Stimulated activated naive B cell treated with anti-CD40 and anti-IgM and Interleukin-4, amounts not matched to agents 10 μg/mL and 1 μg/mL and 100 μg/mL, for 72 hours (primary cell): ENCODE measurements at regions not wholly inside any gene's neighbourhood (a gene's known extent, or its start where the extent isn't known, plus 50 kb on each side); places are given as distances from the start of the nearest gene placed in this dataset.

Experiments
- ATAC-seq, 2 donors: fragments of 150-1000 bp; cut with Tn5 transposase; replicated peaks; 2 replicates each; pipeline ENCODE4 v1.10.0; 2021; ENCODE audit warnings: moderate library complexity in 1 of 2
- DNase-seq: peaks from one replicate; pipeline ENCODE4 v3.0.0; 2021
- H3K27ac Mint-ChIP-seq: one replicate; pipeline ENCODE4 v1.8.0; 2022; ENCODE audit warnings: mild to moderate bottlenecking, mixed read lengths
- H3K27me3 Mint-ChIP-seq, 2 donors: one replicate each; pipeline ENCODE4 v1.8.0; 2022; ENCODE audit warnings: mixed read lengths in 2 of 2
- H3K36me3 Mint-ChIP-seq, 2 donors: one replicate each; pipeline ENCODE4 v1.8.0; 2022; ENCODE audit warnings: mixed read lengths in 2 of 2, mild to moderate bottlenecking in 1 of 2
- H3K4me1 Mint-ChIP-seq, 2 donors: one replicate each; pipeline ENCODE4 v1.8.0; 2022; ENCODE audit warnings: mixed read lengths in 2 of 2, mild to moderate bottlenecking in 1 of 2
- H3K4me3 Mint-ChIP-seq, 2 donors: one replicate each; pipeline ENCODE4 v1.8.0; 2022; ENCODE audit warnings: mild to moderate bottlenecking in 2 of 2, mixed read lengths in 2 of 2, moderate library complexity in 1 of 2
- H3K9me3 Mint-ChIP-seq, 2 donors: one replicate each; pipeline ENCODE4 v1.8.0; 2022; ENCODE audit warnings: mixed read lengths in 2 of 2, mild to moderate bottlenecking in 1 of 2

DNA sequence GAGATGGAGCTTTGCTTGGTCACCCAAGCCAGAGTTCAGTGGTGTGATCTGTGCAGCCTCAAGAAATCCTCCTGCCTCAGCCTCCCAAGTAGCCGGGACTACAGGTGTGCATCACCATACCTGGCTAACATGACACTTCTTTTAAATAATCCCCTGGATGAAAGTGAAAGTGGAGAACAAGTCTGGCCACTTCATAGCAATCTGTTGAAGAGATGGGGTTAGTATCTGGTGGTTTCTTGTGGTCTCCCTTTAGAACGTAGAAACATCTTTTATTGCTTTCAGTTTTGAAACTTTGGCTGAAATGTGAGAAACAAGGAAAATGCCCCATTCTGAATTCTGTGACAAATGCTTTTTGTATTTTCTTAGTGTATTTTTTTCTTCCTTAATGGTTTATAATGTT is 452.5 kb upstream of the RIOK2 start:
- Mint-ChIP-seq H3K27me3 (no peaks in the 10 kb centered on the region), H3K9me3 (peaks cover 4 to 6% of the 10 kb centered on the region in 2 donors), H3K36me3 (peaks cover 0 to 2% of the 10 kb centered on the region in 2 donors), H3K4me3 (no peak overlapping the region), H3K4me1 (no peaks in the 10 kb centered on the region), H3K27ac (no peak overlapping the region)
- ATAC-seq (no peak), DNase-seq (no peak)

GRCh38 chr5:97636766-97637165 is 453.7 kb upstream of the RIOK2 start:
- no peak overlapping the region for H3K27ac Mint-ChIP-seq
- peaks cover 0 to 7% of the 10 kb centered on the region in 2 donors for H3K36me3 Mint-ChIP-seq
- no peaks in the 10 kb centered on the region for H3K27me3 Mint-ChIP-seq
- no peak overlapping the region for H3K4me3 Mint-ChIP-seq
- ATAC-seq (no peak), DNase-seq (no peak)
- H3K9me3 Mint-ChIP-seq = peaks cover 3 to 6% of the 10 kb centered on the region in 2 donors
- H3K4me1 Mint-ChIP-seq = no peaks in the 10 kb centered on the region

DNA sequence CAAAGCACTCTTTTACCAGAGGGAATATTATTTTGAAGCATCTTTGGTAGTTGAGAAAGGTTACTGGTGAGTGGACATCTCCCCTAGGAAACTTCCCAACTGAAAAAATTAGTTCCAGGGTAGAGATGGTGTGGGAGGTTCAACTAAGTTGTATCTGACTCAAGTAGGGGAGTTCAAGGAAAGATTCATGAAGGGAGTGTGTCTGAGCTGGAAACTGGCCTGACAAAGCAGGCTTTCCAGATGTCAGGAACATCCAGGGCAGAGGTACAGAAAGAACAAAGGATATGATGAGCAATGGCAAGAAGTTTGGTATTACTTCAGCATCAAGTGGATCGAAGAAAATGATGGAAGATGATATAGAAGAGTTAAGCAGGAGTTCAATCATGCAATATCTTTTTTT is 458.0 kb upstream of the RIOK2 start:
- no peak for DNase-seq
- no peak for ATAC-seq
- Mint-ChIP-seq H3K4me3 (no peak overlapping the region), H3K4me1 (no peaks in the 10 kb centered on the region), H3K36me3 (peaks cover 0 to 4% of the 10 kb centered on the region in 2 donors), H3K27ac (no peak overlapping the region), H3K27me3 (no peaks in the 10 kb centered on the region), H3K9me3 (peaks cover 3 to 4% of the 10 kb centered on the region in 2 donors)

GRCh38 chr5:97644206-97644605 is 461.2 kb upstream of the RIOK2 start:
- Mint-ChIP-seq H3K4me1 (no peaks in the 10 kb centered on the region), H3K27ac (no peak overlapping the region), H3K27me3 (no peaks in the 10 kb centered on the region), H3K9me3 (peaks cover 5 to 8% of the 10 kb centered on the region in 2 donors), H3K4me3 (no peak overlapping the region), H3K36me3 (peaks cover 0 to 8% of the 10 kb centered on the region in 2 donors)
- no peak for DNase-seq
- ATAC-seq = no peak

GRCh38 chr5:97644896-97645295 is 461.8 kb upstream of the RIOK2 start:
- H3K36me3 Mint-ChIP-seq = peaks cover 0 to 8% of the 10 kb centered on the region in 2 donors
- ATAC-seq (no peak), DNase-seq (no peak)
- no peak overlapping the region for H3K4me3 Mint-ChIP-seq
- no peak overlapping the region for H3K27ac Mint-ChIP-seq
- no peaks in the 10 kb centered on the region for H3K4me1 Mint-ChIP-seq
- no peaks in the 10 kb centered on the region for H3K27me3 Mint-ChIP-seq
- peaks cover 7 to 12% of the 10 kb centered on the region in 2 donors for H3K9me3 Mint-ChIP-seq

- H3K27ac Mint-ChIP-seq = no peak overlapping the region
- ATAC-seq = no peak
- peaks cover 0 to 3% of the 10 kb centered on the region in 2 donors for H3K36me3 Mint-ChIP-seq
- no peak for DNase-seq
- peaks cover 0 to 2% of the 10 kb centered on the region in 2 donors for H3K9me3 Mint-ChIP-seq
- H3K27me3 Mint-ChIP-seq = no peaks in the 10 kb centered on the region
- no peaks in the 10 kb centered on the region for H3K4me1 Mint-ChIP-seq
- no peak overlapping the region for H3K4me3 Mint-ChIP-seq
Observed at GRCh38 chr5:97657239-97657638, 474.2 kb upstream of the RIOK2 start.

- ATAC-seq (no peak), DNase-seq (no peak)
- H3K4me1 Mint-ChIP-seq = no peaks in the 10 kb centered on the region
- H3K36me3 Mint-ChIP-seq = peaks cover 0 to 3% of the 10 kb centered on the region in 2 donors
- no peak overlapping the region for H3K27ac Mint-ChIP-seq
- H3K27me3 Mint-ChIP-seq = no peaks in the 10 kb centered on the region
- H3K4me3 Mint-ChIP-seq = no peak overlapping the region
- peaks cover 0 to 2% of the 10 kb centered on the region in 2 donors for H3K9me3 Mint-ChIP-seq
Observed at GRCh38 chr5:97658116-97658900, 475.3 kb upstream of the RIOK2 start.

GRCh38 chr5:97666783-97667182 is 483.7 kb upstream of the RIOK2 start:
- DNase-seq (no peak), ATAC-seq (no peak)
- no peaks in the 10 kb centered on the region for H3K27me3 Mint-ChIP-seq
- peaks cover 0 to 4% of the 10 kb centered on the region in 2 donors for H3K9me3 Mint-ChIP-seq
- no peaks in the 10 kb centered on the region for H3K4me1 Mint-ChIP-seq
- H3K4me3 Mint-ChIP-seq = no peak overlapping the region
- H3K36me3 Mint-ChIP-seq = peaks cover 3 to 9% of the 10 kb centered on the region in 2 donors
- no peak overlapping the region for H3K27ac Mint-ChIP-seq

DNA sequence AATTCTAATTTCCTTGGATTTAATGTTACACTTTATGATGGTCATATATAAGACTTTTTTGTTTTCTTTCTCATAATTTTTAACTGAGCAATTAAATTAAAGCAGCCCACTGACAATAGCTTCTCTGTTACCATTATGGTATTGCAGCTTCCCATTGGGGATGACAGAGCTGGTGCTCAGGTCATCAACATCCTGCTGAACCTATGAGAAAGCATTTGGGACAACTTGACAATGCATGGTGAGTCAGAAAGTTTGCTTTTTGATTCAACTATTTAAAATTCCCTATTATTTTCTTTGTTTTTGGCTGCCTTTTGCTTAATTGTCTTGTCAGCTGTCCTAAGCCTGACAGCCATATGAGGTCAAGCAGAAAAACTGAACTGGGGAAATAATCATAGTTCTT is 487.4 kb upstream of the RIOK2 start:
- DNase-seq (no peak), ATAC-seq (no peak)
- H3K27me3 Mint-ChIP-seq = no peaks in the 10 kb centered on the region
- H3K4me1 Mint-ChIP-seq = no peaks in the 10 kb centered on the region
- no peak overlapping the region for H3K4me3 Mint-ChIP-seq
- H3K27ac Mint-ChIP-seq = no peak overlapping the region
- H3K9me3 Mint-ChIP-seq = peaks cover 5 to 8% of the 10 kb centered on the region in 2 donors
- peaks cover 3 to 9% of the 10 kb centered on the region in 2 donors for H3K36me3 Mint-ChIP-seq

DNA sequence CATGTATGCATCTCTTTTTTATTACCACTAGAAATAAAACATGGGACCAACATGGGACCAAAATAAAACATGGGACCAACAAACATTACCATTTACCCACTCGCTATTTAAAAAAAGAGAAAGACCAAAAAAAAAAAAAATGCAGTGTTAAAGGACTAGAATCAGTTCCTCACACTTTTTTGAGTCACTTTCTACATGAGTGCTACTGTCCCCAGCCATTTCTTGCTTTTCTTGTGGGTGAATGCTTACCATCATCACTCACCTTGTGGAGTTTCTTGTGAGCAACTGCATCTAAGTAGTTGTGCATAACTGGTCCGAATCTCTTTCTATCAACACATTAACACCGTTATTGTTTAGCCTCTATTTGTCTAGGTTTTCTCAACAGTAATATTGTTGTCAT is 493.6 kb upstream of the RIOK2 start:
- Mint-ChIP-seq H3K36me3 (no peaks in the 10 kb centered on the region), H3K27ac (no peak overlapping the region), H3K9me3 (peaks cover 12 to 17% of the 10 kb centered on the region in 2 donors), H3K4me1 (no peaks in the 10 kb centered on the region), H3K4me3 (no peak overlapping the region), H3K27me3 (no peaks in the 10 kb centered on the region)
- peak; percentile 34 to 54 for ATAC-seq
- no peak for DNase-seq

DNA sequence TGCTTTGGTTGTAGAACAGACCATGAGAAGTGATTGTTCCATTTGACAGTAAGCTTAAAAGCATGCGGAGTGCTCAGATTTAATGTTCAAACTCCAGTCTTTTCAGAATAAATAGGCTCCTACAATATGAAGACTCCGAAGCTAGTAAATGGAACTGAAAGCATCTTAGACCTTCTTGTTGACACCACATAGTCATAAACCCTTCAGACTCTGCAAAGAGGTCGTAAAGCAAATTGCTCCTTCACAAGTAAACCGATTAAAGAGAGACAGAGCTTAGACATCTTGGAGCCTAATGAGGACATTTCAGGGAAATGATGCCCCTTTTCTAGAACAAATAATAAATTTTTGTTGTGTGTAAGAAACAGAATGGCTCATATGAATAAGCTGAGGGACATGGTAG is 511.0 kb upstream of the RIOK2 start:
- Mint-ChIP-seq H3K36me3 (no peaks in the 10 kb centered on the region), H3K27ac (no peak overlapping the region), H3K27me3 (no peaks in the 10 kb centered on the region), H3K4me1 (no peaks in the 10 kb centered on the region), H3K9me3 (no peaks in the 10 kb centered on the region), H3K4me3 (no peak overlapping the region)
- DNase-seq (no peak), ATAC-seq (no peak)

GRCh38 chr5:97714424-97714823 is 531.4 kb upstream of the RIOK2 start:
- H3K36me3 Mint-ChIP-seq = no peaks in the 10 kb centered on the region
- H3K9me3 Mint-ChIP-seq = peaks cover 0 to 6% of the 10 kb centered on the region in 2 donors
- H3K27me3 Mint-ChIP-seq = no peaks in the 10 kb centered on the region

DNA sequence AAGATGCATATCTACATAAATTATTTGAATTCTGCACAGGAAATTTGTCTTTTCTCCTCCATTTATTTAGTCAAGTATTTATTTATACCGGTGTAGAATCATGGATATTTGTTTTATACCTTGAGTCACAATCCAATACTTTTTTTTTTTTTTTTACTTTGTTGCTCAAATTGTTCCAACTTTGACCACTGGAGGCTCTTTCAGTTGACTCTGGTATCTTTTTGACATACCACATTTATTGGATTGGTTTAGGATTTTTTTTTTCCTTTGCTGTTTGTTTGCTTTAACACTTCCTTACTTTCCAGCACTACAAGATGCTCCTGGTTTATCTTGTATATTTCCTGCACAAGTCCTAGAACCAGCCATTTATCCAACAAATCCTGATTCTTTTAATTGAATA is 543.1 kb upstream of the RIOK2 start:
- H3K4me1 Mint-ChIP-seq = no peaks in the 10 kb centered on the region
- H3K4me3 Mint-ChIP-seq = no peak overlapping the region
- H3K27ac Mint-ChIP-seq = no peak overlapping the region
- H3K36me3 Mint-ChIP-seq = no peaks in the 10 kb centered on the region
- H3K27me3 Mint-ChIP-seq = no peaks in the 10 kb centered on the region
- no peak for ATAC-seq
- DNase-seq = no peak
- H3K9me3 Mint-ChIP-seq = peaks cover 11 to 14% of the 10 kb centered on the region in 2 donors

More at GRCh38 chr5:97714424-97714823, 531.4 kb upstream of the RIOK2 start:
- Mint-ChIP-seq H3K4me3 (no peak overlapping the region), H3K27ac (no peak overlapping the region), H3K4me1 (no peaks in the 10 kb centered on the region)
- DNase-seq = no peak
- no peak for ATAC-seq

- H3K27ac Mint-ChIP-seq = no peak overlapping the region
- no peaks in the 10 kb centered on the region for H3K27me3 Mint-ChIP-seq
- no peaks in the 10 kb centered on the region for H3K4me1 Mint-ChIP-seq
- no peaks in the 10 kb centered on the region for H3K36me3 Mint-ChIP-seq
- DNase-seq (no peak), ATAC-seq (no peak)
- no peak overlapping the region for H3K4me3 Mint-ChIP-seq
- no peaks in the 10 kb centered on the region for H3K9me3 Mint-ChIP-seq
Observed at GRCh38 chr5:97728920-97729319, 545.9 kb upstream of the RIOK2 start.

- Mint-ChIP-seq H3K27me3 (no peaks in the 10 kb centered on the region), H3K9me3 (no peaks in the 10 kb centered on the region), H3K36me3 (no peaks in the 10 kb centered on the region), H3K4me1 (no peaks in the 10 kb centered on the region), H3K27ac (no peak overlapping the region), H3K4me3 (no peak overlapping the region)
- DNase-seq = no peak
- no peak for ATAC-seq
Observed at GRCh38 chr5:97729938-97730337, 546.9 kb upstream of the RIOK2 start.
